NCI-H1930 (cell line): ENCODE measurements at regions not wholly inside any gene's neighbourhood (a gene's known extent, or its start where the extent isn't known, plus 50 kb on each side); places are given as distances from the start of the nearest gene placed in this dataset.

Source experiments
- DNase-seq, 2 experiments: peaks; one replicate each; lab custom pipeline; 2025; lab: John Stamatoyannopoulos, UW

DNA sequence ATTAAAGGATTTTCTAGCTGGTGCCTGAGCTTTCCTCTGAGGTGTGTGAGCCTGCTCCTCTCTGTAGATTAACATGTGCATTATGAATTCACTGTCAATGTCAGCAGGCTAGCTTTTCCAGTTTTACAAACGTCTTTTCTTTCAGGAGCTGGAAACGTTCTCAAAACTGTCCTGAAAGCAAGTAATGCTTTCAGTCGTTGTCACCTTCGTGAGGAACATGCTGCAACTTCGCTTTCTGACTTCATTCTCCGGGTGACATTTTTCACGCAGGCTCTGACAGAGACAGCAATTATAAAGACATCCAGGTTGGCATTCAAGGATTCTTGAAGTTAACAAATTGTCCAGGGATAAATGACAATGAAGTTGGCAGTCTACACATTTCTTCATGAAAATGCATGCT is 671.5 kb downstream of the DHX35 start:
- no peak for DNase-seq

DNA sequence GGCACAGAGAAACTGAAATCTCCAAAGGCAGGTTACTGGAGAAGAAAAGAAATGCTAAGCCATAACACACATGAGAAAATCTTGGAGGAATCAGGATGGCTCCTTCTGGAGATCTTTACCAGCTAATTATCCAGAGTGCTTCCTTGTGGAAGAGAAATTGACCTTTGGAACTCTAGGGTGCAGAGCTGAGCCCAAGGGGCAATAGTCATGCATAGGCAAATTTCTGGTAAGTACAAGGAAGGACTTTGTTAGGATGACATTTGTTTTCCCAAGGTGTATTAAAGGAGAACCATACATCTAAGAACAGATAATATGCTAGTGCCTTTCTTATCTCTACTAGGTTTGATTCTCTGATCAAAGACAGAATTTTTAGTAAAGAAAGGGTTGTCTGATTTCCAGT is 670.6 kb downstream of the DHX35 start:
- DNase-seq, result no peak

DNA sequence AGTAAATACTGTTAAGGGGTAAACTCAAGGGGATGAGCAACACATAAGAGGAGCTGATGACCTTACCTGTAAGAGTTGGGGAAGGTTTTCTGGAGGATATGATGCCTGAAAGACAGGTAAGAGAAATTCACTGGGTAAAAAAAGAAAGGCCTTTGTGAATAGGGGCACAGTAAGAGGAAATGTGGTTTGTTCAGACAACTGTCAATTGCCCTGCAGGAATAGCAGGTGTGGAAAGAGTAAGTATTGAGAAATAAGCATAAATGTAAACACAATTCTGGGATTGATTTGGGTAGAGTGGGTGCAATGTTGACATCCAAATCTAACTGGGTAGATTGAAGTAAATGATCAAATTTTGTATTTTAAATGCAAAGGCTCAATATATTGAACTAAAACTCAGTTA is 670.0 kb downstream of the DHX35 start:
- DNase-seq, result no peak

DNA sequence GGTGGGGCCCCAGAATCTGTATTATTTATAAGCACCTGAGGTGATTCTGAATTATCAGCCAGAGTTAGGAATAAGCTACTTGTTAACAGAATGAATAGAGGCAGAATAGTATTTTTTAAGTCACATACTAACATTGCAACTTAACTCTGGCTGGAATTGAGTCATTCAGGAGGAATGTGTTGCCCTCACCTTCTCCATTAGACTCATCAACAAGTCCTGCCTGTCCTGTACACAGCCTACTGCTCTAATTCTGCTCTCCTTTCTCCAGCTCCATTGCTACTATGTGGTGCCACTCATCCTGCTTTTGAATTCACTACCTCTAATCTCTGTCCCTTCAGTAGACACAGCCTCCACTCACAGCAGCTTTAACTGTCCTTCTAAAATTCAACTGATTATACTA is 669.4 kb downstream of the DHX35 start:
- DNase-seq, result no peak

DNA sequence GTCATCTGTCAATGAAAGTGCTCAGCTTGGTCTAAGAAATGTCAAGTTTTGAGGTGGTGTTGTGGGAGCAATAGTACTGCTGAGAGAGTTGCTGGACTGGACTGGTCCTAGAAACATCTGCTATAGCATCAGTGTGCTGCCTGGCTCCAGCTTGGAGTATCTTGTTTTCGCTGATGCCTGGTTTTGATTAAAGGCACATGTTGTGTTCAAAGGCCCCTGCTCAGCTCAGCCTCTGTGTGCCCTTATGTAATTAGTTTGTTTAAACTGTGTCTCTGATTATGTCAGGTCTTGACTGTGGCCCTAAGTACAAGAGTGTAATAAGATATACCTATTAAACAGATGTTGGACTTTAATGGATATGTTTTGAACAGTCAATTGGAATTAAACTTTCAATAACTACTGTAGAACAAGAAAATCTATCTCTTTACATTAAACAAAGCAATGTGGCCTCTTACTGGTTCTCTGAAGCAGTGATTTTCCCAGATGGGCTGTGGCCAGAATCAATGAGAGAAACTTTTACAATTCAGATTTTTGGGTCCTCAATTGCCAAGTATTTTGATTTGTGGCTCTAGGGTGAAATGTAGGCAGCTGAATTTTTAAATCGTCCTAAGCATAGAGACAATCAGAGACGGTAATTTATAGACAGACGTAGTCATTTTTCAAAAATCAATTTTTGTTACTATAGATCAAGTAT is 668.2 kb downstream of the DHX35 start:
- no peak for DNase-seq

DNA sequence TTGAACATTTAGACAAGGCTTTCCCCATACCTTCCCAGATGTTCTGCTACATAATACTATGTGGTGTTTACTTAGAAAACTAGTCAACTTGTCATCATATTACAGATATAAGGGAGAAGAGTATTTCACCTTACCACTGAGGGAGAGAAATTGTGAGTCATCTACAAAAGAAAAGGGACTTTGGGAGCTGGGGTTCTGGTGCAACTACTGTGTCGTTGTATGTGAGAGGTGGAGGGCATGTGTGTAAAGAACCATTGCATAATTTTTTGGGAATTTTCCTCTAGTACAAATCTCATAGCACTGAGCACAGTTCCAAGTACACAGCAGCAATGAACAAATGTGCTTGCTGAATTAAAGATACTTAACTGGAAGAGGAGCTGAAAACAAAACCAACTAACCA is 665.6 kb downstream of the DHX35 start:
- DNase-seq, result no peak

DNA sequence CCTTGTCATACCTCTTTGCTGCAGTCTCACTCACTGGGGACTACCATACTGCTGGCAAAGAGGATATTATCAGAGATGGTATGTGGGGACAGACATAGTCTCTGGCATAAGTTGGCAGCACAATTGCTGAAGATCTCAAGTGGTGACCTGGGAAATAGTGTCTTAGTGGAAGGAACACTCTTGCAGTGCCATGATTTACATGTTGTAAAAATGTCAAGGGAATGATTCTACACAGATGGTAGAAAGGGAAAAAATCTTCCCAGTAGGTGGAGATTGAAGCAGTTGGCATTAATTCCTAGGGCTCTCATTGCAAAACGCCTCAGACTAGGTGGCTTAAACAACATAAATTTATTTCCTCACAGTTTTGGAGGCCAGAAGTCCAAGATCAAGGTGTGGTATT is 662.2 kb downstream of the DHX35 start:
- DNase-seq, result no peak

DNA sequence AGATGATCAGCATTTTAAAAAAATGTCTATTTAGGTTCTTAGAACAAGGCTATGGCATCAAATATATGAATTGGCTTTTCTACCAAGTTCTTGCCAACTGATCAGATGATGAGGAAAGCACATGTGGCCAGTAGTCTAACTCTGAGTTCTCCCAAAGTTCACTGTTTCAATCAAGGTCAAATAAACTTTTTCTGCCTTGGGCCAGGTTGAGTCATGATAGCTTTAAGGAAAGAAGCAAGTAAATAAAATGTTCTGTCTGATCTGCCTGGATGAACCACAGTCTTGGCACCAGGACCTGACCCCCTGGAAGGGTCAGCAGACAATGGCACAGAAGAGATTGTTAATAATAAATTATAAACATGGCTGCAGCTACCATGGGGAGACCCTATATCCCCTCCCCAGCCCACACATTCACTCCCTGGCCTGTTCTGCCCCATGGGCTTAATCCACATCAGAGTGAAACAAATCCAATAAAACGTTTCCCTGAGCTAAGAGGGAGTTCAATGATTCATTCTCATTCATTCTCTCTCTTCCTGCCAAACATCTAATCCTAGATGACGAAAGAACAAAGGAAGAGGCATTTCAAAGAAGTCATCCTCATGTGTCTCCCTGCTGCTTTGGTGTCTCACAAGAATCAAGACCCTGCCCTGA is 661.6 kb downstream of the DHX35 start:
- no peak for DNase-seq

DNA sequence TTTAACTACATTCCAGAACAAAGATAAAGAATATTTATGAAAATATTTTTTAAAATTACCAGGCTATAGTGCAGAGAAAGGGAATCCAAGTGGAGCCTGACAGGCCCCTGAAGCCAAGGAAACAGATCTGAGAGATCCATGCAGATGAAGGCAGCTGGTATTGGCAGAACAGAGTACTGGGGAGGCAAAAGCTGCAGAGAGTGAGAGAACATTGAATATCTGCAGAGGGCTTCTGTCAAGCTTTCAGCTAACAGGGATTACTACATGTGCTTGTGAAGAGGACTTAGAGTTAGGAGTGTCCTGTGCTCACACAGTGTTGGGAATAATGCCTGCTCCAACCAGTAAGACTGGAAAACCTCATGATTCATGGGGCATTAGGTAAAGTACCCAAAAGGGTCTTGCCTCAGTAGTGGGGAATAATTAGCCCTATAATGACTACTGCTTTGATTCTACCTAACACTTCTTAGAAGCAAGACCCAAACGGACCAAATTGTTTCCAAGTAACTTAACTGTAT is 657.2 kb downstream of the DHX35 start:
- no peak for DNase-seq

DNA sequence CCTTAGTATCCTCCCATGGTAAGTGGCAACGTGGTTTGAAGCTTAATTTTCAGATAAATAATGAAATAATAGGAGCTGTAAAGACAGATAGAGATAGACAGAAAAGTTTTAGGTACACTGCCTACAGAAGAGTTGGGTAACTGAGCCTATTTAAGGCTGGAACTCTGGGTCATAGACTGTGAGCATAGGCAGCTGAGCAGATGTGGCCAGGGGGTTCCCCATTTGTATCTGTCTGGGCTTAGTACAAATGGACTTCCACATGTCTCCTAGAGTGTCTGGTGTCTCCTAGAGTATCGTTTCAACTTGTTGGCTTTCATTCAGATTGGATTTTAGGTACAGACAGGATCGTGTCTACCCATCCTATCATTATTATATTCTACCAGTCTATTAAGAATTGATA is 649.8 kb downstream of the DHX35 start:
- DNase-seq, result no peak

DNA sequence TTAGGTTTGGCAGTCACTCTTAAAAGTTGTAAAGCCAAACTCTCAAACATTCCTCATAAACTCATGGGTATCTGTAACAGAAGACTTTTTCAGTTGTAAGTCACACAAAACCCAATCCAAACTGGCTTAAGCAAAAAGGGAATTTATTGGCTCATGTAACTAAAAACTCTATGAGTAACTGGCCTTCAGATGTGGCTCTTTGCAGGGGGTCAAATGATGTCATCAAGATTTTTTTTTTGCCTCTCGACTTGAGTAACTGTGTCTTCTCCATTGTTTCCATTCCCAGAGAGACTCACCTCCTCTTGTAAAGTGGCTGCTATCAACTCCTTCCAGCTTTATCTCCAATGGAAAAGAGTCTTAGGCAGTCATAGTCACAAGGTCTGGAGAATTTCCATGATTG is 645.0 kb downstream of the DHX35 start:
- no peak for DNase-seq

DNA sequence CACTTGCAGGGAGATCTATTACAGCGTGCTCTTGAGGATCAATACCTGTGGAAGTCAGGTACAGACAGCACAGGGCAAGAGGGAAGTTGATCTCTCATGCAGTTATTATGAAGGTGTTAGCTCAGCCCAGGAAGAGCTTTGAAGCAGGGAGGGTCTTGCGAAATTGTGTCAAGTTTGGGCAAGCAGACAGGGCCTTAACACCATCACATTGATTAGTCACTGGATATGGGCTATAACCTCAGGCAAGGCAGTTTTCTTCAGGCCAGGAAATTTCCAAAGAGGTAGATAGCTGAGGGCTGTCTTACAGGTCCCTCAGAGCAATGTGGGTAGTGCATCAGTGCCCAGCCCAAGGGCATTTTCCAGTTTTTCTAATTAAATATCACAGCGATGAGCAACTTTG is 643.8 kb downstream of the DHX35 start:
- DNase-seq, result no peak

DNA sequence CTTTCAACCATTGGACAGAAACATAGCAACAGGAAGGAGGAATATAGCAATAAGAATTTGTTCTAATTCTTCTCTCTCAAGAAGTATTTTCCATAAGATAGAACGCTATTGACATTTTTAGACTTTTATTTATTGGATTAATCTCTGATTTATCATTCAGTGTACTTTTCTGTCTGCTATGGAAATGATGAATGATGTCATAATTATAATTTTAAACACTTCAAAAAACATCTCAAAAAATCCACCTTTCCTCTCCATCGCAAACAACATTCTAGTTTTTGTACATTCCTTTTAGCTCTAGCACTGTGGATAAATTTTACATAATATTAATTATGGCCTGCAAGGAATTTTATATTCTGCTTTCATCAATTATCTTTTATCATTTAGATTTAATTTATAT is 643.2 kb downstream of the DHX35 start:
- no peak for DNase-seq

DNA sequence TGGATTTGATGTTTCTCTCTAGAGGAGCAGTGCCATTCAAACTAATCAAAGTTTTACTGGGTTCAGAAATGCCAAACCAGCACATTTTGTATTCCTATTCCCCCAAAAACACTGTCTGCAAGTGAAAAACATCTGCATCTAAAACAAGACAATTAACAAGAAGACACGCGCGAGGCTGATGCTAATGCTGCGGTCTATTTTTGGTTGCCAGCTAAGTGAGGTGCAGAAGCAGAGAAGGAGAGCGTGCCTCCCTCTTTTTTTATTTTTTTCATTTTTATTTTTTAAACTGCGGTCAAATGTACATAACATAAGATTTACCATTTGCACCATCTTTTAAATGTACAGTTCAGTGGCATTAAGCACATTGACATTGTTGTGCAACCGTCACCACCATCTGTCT is 641.1 kb downstream of the DHX35 start:
- DNase-seq, result no peak

DNA sequence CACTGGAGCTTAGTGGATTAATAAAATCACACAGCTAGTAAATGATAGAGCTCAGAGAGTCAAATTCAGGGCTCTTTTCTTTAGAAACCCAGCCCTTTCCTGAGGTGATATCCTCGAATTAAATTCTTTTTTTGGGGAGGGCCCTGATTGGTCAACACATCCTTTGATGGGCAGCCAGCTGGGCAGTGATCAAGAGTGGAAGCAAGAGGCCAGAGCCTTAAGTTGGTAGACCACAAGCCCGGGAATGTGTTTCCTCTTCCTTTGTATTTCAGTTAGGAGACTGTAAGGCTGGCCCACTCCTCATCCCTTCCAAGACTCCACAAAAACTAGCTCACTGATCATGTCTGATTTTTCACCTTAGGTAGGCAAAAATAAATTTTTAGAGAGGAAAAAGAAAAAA is 640.5 kb downstream of the DHX35 start:
- DNase-seq, result no peak

DNA sequence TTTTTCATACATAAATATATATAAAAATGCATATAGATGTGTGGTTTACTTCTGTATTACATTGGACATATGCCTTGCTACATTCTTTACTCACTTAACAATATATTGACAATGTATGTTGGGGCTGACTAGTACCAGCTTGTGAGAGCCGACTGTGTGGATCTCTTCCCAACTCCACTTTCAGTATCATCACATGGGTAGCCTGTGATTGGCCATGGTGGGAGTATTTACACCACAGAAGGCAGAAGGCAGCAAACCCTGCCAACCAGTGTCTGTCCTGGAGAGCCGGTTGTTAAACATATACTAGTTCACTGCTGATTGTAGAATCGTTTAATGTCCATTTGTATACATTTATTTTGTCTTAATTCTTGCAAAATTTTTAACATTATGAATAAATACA is 638.7 kb downstream of the DHX35 start:
- DNase-seq, result no peak

DNA sequence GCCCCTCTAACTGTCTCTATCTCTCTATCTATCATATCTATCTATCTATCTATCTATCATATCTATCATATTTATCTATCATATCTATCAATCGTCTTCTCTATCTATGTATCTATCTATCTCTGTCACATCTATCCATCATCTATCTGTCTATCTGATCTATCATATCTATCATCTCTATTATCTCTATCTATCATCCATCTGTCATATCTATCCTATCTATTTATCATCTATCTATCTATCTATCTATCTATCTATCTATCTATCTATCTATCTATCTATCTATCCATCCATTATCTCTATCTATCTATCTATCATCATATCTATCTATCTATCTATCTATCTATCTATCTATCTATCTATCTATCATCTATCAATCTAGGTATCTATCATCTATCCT is 638.0 kb downstream of the DHX35 start:
- no peak for DNase-seq

DNA sequence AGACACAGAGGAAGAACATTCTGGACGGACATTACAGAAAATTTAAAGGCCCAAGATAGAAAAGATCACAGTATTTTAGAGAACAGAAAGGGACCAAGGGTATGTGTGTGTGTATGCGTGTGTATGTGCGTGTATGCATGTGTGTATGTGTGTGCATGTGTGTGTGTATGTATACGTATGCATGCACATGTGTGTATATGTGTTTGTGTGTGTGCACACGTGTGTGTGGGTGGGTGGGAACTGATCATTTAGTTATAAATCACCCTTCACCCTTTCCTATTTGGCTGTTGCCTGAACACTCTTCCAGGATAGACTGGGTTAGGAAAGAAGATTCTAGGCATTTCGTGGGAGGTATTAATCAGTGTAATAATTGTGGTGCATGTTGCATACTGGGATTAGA is 634.4 kb downstream of the DHX35 start:
- DNase-seq, result no peak

DNA sequence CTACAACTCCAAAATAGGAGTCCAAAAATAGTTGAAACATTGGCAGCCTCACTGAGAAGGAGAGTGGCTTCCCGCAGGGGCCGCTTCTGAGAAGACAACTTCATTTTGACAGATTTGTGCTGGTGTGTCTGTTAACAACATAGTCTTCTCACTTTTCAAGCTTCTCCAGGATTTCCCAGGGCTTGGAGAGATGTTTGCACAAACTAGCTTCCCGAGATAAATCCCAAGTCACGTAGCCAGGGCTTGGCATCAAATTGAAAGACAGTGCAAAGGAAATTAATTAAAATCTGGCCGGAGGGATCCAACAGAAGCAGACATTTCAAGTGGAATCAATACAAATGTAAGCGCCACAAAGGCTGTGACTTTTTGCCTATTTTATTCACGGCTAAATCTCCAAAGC is 630.2 kb downstream of the DHX35 start:
- DNase-seq, result no peak

DNA sequence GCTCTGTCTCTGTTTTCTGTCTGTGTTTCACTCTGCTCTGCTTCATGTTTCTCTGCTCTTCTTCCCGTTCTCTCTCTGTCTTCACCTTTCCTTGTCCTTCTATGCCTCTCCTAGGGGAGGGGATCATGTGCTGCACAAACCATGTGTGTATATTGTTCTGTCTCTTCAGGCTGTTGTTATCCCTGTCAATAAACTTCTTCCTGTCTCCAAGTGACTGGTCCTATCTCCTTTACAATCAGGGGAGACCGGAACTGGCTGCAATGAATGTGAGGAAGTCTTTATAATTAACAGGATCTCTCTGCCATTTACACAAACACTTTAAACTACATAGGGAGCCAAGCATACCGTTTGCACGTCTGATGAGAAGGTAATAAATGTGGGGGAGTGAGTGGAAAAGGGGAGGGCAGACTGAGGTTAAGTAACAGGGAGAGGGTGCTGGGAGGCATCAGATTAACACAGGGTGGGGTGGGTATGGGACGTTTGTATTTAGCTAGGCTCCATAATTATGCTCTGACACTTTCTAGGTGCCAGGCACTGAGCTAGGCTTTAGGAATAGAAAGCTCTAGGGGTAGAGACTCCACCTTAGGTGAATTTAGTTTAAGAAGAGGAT is 626.1 kb downstream of the DHX35 start:
- DNase-seq, result no peak

DNA sequence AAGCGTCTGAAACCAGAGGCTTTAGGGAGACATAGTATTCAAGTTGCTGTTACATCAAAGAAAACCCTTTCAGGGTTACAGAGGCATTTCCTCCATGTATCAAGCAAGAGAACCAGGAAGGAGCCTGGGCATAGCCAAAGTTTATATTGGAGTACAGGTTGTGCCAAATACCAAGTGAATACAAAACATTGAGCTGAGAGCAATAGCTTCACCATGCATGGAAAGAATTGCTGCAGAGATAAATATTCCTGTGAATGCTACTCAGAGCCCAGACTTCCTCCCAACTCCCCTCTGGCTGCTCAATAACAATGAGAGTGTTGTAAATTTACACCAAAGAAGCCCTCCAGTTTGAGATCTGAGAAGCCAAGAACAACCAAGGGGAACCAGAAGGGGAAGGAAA is 618.9 kb downstream of the DHX35 start:
- DNase-seq, result no peak

DNA sequence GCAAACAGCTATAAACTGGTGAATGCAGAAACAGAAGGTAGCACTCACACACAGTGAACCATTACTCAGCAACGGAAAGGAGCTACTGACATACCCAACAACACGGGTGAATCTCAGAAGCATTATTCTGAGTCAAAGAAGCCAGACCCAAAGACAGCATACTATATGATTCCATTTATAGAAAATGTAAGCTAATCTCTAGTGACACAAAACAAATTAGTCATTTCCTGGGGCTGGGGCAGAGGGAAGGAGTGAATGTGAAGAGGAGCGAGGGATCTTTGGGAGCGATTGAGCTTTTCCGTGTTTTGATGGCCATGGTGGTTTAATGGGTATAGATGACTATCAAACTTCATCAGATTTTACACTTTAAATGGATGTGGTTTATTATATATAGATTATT is 614.6 kb downstream of the DHX35 start:
- no peak for DNase-seq

DNA sequence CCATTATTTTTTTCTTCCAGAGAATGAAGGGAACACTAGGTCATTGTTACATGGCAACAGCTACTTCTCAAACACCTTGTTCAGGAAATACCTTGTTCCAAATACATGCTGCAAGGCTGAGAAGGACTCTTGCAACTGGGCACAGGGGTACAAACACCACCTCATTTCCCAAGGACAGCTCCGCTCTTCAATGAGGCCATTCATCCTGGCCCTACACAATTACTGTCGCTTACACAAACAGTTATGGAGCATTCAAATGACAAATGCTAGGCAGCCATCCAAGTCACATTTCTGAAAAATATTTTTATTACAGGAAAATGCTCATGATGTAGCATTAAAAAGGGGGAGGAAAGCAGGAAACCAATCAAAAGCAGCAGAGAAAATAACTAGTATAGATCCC is 611.9 kb downstream of the DHX35 start:
- DNase-seq, result no peak

DNA sequence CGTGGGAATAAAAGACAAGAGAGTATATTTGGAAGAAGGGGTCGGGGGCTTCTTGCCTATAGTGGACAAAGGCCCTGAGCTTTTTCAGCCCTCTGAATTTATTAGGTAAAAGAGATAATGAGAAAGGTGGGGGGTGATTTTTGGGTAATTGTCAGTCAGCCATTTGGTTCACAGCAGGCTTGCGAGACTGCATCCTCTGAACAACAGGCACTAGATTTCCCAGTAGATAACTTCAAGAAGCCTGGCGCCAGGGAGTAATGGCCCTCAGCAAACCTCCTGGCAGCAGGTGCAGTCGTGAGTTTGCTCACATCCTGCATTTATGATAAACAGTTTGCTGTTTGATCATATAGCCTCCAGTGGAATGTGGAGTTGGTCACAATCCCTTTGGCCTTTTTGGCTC is 609.0 kb downstream of the DHX35 start:
- DNase-seq, result no peak
